Glomerular endothelial cell (primary cell): ENCODE measurements at regions not wholly inside any gene's neighbourhood (a gene's known extent, or its start where the extent isn't known, plus 50 kb on each side); places are given as distances from the start of the nearest gene placed in this dataset.

ENCODE experiments used
- DNase-seq: peaks from one replicate; pipeline ENCODE4 v3.0.0-alpha.2; 2011; ENCODE audit warnings: low read depth, low spot score; ENCODE audit errors: extremely low read depth

DNA sequence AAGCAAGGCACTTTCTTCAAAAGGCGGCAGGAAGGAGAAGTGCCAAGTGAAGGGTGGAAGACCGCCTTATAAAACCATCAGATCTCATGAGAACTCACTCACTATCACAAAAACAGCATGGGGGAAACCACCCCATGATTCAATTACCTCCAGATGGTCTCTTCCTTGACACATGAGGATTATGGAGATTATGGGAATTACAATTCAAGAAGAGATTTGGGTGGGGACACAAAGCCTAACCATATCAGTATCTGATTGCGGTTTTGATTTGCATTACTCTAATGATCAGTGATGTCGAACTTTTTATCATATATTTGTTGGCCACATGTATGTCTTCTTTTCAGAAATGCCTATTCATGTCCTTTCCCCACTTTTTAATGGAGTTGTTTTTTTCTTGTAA, 549.3 kb upstream of the IL12A start:
- DNase-seq = no peak

- DNase-seq = no peak
Measured at GRCh38 chr3:159441279-159441678, 547.4 kb upstream of the IL12A start.

DNA sequence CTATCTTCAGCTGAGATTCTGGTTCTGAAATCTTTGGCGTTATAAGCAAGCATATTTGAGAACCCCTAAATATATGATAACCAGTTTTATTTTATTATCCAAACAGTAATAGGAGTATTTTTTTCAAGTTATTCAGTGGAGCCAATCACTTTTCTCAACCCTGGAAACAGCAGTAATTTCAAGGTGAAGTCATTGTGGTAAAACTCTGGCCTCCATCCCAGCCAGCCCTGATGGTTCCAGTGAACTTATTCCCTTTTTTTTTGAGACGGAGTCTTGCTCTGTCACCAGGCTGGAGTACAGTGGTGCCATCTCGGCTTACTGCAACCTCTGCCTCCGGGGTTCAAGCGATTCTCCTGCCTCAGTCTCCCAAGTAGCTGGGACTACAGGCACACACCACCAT, 545.4 kb upstream of the IL12A start:
- DNase-seq = no peak

DNA sequence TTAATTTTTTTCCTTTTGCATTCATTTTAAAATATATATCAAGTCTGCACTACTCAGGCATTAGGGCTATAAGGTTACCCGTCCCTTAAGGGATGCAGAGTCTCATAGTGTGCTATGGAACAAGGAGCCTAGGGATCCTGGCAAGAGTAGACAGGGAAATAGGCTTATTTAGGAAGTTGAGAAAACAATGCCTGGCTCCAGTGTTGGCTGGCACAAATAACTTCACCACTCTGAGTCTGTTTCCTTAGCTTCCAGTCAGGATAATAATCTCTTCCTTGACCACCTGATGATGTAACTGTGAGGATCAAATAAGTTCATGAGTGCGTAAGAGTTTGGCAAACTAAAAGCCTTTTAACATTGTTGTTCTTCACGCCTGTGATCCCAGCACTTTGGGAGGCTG, 540.8 kb upstream of the IL12A start:
- no peak for DNase-seq

GRCh38 chr3:159448902-159449301, 539.7 kb upstream of the IL12A start:
- no peak for DNase-seq

DNA sequence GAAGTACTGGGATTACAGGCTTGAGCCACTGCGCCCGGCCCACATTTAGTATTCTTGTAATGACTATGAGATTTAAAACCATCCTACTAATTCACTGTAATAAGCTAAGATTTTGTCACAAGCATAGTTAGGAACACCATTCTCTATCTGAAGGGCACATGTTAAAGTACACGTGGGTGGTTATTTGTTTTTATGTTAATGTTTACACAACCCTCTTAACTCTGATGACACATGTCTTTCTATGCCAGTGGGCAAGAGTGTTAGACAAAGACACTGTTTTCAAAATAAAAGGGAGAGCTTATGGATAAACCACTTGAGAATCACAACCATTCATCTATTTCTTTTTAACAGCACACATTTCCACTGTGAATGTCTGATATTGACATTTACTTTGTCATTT, 537.6 kb upstream of the IL12A start:
- DNase-seq = no peak

DNA sequence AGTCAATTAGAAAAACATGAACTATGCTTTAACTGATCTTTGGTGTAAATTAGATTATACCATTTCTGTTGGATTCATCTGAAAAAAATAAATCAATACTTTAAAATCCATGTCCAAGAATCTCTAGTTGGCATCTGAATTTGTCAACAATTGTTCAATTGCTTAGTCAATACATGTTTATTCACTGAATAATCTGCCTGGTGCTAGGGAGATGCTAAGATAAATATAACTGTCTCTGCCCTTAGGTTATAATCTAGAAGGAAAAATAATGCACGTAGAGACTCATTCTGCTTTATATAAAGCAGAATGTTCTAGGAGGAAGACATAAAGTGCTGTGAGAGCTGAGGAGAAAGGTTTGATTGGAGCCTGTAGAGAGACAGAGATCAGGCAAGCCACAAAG, 537.2 kb upstream of the IL12A start:
- no peak for DNase-seq

DNA sequence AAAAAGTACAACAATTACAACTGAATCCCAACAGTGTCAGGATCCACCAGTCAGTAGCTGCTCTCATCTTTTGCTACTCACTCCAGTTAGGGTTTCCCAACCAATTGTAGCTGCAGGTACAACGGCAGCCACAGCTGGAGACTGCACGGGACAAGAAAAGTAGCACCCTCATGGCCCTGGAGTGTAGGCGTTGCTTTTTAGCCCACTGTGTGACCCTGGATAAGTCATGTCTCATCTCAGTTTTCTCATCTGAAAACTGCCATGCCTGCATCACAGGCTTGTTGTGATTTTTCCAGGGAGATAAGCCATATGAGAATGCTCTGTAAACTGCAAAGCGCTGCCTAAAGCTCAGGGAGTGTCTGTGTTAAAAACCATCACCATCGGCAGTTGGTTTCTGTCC, 535.6 kb upstream of the IL12A start:
- no peak for DNase-seq

DNA sequence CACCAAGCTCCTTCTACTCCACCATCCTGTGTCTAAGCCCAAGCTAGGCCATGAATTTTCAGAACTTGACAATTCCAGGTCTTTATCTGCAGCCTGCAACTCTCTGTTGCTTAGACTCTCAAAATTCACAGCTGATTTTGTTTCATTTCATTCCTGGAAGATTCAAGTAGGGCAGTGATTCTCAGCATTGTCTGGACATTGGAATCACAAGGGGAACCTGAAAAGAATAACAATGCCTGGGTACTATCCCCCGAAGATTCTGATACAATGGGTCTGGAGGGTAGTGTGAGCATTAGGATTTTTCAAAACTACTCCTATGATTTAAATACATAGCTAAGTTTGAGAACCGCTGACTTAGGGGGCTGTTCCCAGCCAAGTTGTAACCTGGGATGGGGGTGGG, 534.7 kb upstream of the IL12A start:
- DNase-seq = no peak

DNA sequence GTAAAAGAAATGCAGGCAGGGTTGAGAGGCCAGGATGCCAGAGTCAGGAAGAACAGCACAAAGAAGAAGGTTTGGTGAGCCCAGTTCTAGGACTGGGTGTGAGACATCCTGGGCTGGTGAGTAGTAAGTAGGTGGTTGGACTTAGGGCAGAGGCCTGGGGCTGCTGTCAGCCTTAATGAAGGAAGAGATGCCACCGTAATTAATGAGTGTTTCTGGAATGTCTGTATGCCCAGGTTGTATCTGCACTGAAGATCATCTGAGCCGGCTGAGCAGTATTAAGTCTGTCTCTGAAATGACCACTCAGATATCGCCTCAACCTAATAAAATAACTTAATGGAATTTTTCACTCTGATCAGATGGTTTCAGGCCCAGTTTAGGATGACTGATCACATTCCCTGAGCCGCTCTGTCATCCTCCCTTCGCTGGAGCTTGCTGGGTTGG, 532.9 kb upstream of the IL12A start:
- no peak for DNase-seq

DNA sequence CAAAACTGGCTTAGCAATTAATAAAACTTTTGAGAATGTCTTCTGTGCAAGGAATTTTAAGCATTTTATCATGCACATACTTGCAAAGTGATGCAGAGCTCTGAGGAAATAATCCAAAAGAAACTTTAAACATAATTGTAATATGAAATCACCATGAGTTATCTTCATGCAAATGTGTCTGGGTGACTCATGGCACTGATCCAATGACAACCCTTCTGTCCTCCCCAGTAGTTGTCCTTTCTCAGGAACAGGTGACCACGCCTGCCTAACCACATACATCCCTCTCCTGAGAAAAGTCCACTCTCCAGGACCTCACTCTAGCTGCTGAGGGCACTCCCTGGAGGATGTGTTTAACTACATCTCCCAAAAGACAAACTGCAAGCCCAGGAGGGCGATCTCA, 530.6 kb upstream of the IL12A start:
- DNase-seq = no peak

- DNase-seq = no peak
Measured at GRCh38 chr3:159458982-159459381, 529.7 kb upstream of the IL12A start.

DNA sequence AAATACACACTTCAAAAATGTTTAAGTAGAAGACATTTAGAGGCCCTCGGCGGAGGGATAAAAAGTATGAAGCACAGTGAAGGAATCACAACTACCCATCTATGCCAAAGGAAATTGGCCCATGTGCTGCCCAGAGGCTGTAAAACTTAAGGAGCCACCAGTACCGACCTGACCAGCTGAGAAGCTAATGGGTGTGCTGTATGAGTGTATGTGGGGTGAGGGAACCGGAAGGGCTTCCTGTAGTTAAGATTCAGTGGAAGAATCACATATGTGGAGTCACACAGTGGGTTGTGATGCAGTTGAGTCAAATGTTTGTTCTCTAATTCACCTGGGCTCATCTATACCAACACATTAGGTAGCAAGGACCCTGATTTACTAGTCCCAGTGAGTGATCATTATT, 516.0 kb upstream of the IL12A start:
- no peak for DNase-seq

- no peak for DNase-seq
Measured at GRCh38 chr3:159473206-159473605, 515.4 kb upstream of the IL12A start.

DNA sequence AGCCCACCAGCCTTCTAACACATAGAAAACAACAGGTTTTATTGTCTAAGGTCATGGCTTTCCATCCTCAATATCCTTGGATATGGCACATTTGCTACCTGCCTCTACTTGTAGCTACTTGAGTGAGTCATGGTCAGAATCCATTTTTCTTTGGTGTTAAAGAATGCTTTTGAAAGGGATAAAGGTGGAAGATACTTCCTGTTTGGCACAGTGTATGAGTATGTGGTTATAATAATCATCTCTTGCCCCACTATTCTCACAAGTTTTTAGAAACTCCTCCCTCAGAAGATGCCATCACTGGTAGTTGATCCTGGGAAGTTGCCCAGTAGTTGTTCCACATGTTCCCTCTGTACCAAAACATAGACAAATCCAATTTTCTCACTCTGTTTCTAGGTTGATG, 508.6 kb upstream of the IL12A start:
- DNase-seq = no peak

DNA sequence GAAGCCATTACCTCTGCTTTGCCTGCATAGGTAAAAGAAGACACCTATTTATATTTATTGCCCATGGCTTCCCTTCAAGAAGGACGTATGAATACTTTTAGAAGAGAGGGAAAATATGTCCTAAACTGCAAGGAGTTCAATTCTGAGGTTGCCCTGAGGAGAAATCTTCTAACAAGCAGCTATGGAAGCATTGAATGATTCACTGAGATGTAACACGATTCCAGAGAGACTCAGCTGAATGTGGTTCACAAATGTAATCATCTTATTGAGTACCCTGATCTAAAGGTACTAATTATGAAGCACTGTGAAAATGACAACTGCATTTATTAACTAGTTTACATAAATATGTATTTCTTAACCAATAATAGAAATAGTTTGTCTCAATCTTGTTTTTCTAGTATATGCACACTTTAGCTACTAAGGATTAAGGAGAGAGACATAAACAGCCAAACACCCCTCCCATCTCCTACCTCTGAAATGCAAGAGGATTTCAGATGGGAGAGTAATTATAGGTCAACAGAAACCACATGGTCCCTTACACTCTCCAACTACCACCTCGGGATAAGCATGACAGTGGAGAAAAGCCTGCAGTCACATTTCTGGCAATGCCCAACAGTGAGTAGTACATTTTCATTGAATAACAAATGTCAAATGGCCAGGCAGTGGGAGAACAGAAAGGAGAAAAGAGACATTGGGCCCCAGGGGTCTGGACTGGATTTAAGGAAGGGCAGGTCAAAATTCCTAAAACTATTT, 506.2 kb upstream of the IL12A start:
- DNase-seq = no peak

DNA sequence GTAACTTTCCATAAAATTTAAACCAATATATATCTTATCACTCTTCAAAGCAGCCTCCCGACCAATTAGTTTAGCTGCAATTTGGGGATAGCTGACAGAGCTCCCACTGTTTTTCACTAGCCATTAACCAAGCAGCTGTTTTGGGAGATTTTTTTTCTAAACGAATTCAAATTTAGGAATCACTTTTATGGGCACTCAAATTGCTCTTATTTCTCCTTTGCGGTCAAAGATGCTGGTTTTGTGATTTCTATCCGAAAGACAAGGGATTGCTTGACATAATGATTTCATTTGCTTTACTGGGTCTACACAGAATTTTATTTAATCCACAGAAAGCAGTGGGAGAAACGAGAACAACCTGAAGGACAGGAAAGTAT, 505.7 kb upstream of the IL12A start:
- DNase-seq = no peak

DNA sequence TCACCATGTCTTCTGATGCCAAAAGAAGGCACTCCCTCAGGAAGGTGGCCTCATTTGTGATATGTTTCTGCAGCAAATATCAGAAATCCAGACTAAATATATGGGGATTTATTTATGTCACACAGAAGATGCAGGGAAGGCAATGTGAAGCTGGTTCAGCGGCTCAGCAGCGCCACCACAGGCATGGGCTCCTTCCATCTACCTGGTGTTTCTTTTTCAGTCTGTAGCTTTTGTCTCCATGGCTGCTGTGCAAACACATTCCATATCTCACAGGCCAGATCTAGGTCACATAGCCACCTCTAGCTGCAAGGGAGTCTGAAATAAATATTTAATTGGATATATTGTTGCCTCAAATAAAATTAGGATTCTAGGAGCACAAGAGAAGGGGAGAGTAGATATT, 502.1 kb upstream of the IL12A start:
- no peak for DNase-seq

- DNase-seq = no peak
Measured at GRCh38 chr3:159487304-159487703, 501.3 kb upstream of the IL12A start.

GRCh38 chr3:159488602-159489001, 500.0 kb upstream of the IL12A start:
- DNase-seq = no peak

GRCh38 chr3:159497361-159497760, 491.3 kb upstream of the IL12A start:
- no peak for DNase-seq

GRCh38 chr3:159499031-159499793, 489.4 kb upstream of the IL12A start:
- DNase-seq = no peak
